HG03280 (cell line): ENCODE measurements at regions not wholly inside any gene's neighbourhood (a gene's known extent, or its start where the extent isn't known, plus 50 kb on each side); places are given as distances from the start of the nearest gene placed in this dataset.
"Not testable (repeated sequence)": the region's sequence is repeated elsewhere in the genome, so short reads cannot be mapped to it uniquely, and the experiment has no call there.

ENCODE experiments used
- ATAC-seq: cut with Tn5 transposase; IDR thresholded peaks from one replicate; pipeline ENCODE4 v1.9.1; 2021; ENCODE audit warnings: mild to moderate bottlenecking, moderate library complexity; ENCODE audit not compliant: unreplicated experiment

DNA sequence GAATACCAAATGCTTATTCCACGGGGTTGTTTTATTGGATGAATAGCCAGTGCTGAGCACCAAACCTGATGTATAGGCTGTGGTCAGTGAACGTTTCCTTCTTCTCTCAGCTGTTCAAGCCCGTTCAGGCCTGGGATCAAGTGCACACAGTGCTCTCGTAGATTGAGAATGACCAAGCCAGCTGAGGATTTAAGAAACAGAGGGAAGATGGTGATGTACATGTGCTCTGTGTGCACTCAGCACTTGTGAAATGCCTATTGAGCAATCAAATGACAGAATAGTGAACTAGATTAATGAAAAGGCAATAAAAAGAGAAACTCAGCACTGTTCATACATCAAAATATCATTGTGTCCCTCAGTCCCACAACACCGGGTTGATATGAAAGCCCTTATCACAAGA lies 302.5 kb downstream of the BMPER start:
- ATAC-seq, result no peak

DNA sequence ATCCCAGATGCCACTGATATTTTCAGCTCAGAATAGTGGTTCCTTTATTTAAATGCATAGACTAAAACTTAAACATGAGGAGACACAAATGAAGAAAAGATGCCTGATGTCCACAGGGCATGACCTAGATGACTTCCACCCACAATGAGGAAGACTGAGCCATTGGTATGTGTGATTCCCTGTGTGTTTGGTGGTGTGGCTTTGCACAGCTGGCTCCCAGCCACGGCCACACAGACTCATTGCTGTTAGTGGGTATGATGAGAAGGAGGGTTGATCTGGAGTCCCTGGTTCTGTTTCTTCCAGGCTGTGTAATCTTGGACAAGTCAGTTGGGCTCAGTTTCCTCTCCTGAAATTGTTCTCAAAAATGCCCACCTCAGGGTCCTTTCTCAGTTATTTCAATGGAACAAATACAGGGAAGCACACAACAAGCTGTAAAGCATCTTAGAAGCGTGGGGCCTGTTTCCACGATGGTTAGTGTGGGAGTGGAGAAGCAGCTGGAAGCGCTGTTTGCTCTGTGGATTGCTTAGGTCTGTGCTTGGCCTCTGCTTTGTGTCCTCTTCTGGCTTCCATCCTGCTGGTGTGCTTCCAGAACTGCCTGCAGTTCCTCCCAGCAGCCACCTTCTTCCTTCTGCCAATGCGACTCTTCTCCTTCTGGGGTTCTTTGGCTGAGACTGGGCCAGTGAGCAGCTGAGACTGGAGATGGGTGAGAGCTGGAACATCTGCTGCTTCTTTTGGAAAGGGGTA lies 303.7 kb downstream of the BMPER start:
- no peak for ATAC-seq

DNA sequence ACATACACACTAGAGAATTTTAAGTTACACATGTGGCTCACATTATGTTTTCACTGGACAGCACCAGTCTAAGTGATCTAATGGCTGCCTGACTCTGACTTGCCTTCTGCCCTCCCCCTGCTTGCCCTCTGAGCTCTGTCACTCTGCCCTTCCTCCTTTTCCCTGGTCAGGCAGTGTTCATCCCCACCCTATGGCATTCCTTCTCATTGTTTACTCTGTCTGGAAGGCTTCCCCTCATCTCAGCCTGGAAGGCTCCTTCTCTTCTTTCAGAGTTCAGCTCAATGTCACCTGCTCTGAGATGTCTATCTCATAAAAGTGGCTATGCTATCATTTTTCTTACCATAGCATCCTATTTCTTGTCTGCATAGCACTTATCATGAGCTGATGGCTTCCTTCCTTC lies 305.7 kb downstream of the BMPER start:
- no peak for ATAC-seq

DNA sequence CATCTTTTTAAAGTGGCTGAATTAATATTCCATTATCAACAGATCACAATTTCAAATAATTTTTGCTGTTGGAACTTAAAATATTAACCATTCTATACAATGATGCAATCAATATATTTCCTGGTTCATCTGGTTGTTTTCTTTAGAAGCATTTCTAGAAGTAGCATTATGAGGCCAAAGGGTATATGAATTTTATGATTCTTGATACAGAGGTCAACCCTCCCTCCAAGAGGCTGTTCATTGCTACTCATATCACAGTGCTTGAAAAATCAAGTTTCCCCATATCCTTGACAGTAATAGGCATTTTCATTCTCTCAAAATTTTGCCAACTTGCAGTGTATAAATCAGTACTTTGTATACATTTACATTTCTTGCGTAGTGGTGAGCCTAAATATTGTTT lies 312.6 kb downstream of the BMPER start:
- ATAC-seq, result no peak

DNA sequence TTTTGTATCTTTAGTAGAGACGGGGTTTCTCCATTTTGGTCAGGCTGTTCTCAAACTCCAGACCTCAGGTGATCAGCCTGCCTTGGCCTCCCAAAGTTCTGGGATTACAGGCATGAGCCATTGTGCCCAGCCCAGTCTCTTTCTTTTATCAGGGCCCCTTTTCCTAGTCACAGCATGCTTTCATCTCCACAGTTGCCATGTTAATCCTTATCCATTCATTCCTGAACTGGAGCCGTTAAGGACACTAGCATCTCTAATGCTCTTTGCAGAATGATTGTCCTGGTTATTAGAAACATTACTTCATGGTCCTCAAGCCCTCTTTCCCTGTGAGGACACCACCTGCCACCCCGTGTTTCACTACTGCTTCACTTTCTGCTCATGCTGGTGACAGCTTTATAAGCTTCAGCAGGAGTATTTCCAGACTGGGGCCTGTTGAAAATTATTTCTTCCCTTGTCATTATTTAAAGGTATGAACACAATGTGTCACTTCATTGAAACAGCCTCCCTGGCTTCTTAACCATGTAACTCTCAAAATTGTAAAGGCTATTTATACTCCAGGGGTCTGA lies 313.9 kb downstream of the BMPER start:
- ATAC-seq, result no peak

DNA sequence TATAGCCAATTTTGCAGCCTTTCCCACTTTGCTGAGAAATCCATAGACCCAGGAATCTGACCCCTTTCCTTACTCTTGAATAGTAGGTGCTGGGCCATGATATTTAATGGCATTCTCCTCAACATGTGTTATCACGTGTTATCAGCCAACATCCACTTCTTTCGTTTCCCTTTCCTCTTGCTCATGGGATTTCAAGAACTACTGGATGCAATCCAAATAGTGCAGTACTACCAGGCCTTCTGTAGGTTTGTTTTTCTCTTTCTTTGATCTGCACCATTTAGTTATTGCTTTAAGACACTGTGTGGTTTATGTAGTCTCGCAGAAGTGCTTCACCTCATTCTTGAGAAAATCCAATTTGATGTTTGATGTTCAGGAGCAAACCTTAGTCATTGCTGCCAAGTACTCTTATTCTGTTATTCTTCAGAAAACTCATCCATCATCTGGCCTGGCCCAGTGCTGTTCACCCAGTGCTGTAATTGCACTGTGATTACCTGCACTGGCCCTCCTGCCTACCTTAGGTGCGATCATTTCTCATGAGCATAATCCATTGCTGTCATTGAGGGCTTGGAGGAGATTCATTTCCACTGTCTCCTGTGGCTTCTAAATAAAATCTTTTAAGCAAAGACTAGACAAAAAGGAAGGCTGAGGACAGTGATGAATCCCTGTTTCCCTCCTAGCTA lies 315.3 kb downstream of the BMPER start:
- no peak for ATAC-seq

DNA sequence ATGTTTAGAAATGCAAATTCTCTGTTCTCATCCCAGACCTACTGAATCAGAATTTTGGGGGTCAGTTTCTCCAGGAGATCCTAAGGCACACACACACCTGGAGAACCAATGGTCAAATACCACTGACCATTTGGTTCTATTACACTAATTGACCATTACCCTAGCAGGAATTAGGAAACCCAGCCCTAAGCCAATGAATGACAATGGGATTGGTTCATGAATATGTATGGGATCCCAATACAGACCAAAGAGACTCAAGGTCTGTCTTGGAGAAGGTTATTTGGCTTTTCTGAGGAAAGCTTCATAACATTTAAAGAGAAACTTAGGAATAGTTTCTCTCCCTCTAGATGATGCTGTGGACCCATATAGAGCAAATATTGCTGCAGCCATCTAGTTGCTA lies 317.0 kb downstream of the BMPER start:
- ATAC-seq, result no peak

DNA sequence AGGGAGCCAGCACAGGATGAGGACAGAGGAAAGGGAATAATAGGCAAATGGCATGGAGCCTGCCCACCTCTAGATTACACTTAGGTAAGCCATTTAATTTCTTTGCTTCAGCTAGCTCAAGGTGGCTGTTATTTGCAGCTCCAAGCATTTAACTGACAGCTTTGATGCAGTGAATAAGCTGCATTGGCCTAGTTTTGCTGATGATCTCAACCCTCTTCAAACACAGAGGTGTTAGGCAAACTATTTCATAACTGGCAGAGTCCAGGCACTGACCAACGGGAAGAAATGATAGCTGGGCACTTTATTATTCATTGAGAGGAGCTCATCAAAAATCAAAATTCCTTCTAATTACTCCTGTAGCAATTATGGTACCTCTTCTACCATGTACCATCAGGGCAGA lies 317.4 kb downstream of the BMPER start:
- no peak for ATAC-seq

DNA sequence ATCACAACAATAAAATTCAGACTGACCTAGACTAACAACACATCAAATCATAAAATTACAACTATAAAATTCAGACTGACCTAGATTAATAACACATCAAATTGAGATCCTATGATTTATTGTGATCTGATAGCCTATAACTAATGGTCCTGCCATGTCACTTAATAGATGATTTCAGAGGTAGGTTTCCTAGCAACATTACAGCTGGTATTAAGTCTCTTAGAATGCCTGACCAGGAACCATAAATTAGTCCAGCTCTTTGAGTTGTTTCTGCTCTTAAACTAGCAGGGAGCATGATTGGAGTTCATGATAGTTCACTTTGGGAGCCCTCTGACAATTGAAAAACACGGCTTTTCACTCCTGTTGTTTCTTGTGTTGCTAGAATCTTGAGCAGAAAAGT lies 318.9 kb downstream of the BMPER start:
- ATAC-seq, result no peak

DNA sequence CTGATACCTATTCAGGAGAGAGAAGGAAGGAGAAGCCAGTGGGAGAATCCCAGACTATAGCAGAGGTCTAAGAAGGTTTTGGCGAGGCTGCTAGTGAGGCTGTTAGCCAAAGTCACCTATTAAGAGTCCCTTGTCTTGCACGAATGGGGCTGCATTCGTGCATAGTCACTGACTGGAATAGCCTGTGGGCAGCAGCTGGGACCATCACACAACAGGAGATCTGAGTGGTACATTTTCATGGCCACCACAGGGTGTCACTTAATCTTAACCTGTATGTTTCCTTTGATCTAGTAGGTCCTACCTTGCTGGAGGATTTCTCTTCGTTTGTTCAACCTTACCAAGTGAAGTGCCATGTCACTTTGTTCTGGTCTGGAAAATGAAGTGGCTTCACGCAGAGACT lies 319.9 kb downstream of the BMPER start:
- ATAC-seq, result no peak

DNA sequence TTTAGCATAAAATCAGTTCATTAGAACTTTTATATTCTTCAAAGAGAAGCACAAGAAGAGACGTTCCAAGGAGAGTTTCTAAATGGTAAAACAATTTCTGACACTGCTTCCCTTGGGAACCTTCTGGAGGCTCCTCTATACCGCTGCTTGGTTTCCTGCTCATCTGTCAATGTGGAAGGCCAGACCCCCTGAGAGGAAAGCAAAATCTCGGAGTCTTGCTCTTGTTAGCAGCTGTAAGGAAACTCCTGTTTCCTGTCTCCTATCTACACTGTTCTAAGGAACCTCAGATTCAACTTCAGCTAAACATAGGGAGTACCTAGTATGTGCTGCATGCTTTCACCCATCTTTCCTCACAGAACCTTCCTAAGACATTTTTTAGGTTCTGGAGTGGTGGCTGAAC lies 322.2 kb downstream of the BMPER start:
- ATAC-seq, result no peak

DNA sequence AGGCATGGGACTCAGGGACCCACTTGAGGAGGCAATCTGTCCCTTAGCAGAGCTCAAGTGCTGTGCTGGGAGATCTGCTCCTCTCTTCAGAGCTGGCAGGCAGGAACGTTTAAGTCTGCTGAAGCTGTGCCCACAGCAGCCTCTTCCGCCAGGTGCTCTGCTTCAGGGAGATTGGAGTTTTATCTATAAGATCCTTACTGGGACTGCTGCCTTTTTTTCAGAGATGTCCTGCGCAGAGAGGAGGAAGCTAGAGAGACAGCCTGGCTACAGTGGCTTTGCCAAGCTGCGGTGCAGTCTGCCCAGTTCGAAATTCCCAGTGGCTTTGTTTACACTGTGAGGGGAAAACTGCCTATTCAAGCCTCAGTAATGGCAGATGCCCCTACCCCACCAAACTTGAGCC lies 329.8 kb downstream of the BMPER start:
- not testable (repeated sequence) for ATAC-seq

DNA sequence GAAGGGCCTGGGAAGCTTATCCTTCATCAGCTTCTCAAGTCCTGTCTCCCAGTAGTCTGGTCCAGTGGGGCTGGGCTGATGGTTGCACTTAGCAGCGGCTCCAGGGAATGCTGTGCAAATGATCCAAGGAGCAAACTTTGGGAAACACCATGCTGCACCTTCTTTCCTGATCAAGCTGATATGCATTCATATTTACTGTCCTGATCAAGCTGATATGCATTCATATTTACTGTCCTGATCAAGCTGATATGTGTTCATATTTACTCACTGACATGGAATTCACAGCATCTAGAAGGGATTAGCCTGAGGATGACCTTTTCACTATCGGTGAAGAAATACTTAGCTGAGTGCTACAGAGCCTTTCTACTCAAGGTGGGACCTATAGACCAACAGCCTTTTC lies 330.7 kb downstream of the BMPER start:
- ATAC-seq, result no peak

DNA sequence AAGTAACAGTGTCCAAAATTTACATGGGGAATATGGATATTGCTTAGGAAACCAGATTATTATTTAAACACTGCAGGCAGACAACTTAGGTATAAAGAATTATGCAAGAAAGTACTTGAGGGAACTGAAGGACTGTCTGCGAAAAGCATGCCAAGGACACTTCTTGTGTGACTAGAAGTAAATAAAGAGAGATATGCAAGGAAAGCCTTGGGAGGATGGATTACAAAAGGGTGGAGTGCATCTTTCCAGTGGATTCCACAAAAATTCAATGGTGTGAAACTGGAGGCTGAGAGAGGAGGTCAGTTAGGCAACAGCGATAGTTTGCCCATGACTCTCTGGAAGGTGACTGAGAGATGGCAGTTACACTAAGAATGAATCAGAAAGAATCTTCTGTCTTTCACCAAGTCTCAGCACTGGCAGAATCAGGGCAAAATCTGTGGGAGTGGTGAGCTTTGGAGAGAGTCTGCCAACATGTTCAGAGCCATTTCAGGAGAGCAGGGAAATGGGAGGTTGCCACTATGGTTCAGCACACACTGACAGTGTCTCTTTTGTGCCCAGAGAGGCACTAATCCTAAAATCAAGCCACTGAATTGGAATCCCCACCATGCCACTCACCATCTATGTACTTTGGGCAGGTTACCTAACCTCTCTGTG lies 331.6 kb downstream of the BMPER start:
- ATAC-seq, result no peak

DNA sequence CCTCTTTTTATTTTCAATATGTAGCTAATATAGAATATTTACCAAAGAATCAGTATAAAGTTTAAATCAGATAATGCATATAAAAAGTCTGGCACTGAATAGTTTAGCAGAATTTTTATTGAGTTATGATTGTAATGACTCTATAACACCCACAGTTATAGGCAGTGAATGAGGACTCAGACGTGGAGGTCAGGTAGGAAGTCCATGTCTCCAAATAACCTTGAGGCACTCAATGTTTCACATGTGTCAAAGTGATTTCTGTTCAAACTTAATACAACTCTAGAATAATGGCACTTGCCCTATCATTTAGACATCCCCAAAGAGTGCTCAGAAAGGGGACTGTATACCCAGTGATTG lies 332.1 kb downstream of the BMPER start:
- ATAC-seq, result no peak

DNA sequence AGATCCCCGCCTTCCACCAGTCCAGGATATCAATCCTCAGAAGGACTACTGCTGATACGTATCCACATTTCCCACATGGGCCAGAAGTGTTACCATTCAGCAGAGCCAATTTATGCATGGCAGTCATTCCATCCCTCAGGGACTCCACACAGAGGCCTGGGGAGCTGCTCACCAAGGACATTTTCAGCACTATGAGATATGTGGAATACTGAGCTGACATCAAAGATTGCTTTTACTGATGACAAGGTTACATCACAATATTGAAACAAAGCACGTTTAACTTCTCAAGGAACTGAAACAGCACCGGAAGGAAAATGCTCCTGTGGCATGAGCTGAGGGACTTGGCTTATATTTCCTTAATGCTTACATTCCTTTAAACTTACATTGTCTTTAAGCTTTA lies 335.1 kb downstream of the BMPER start:
- no peak for ATAC-seq

DNA sequence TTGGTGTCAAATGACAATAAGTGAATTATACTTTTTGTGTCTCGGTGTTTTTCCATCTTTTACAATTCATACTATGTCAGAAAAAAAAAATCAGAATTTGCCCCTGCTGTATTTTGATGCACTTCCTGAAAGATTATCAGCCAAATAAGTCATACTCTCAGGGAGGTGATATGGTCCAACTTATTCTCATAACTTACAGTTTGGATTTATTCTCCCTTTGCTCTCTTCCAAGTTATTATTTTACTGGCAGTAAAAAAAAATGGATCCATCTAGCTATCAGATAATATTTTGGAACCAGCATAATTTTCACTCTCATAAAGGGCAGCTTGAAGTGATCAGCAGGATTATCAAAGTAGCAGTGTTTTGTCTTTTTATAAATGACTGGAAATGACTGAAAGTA lies 337.1 kb downstream of the BMPER start:
- no peak for ATAC-seq

DNA sequence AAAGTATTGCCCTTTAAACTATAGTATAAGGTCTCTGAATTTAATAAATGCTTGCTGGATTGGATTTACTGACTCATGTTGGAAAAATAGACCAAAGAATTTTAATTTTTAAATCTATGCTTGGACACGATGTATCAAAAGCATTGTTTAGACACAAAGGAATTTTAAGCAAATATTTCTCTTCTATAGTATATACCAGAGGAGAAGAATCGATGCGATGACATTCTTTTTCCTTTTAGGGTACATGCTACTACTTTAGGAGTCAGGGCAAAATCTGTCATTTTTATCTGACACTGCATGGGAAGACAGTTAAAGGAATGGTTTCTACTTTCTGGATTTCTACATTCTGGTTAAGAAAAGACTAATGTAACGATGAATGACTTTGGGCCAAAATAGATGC lies 339.9 kb downstream of the BMPER start:
- no peak for ATAC-seq

DNA sequence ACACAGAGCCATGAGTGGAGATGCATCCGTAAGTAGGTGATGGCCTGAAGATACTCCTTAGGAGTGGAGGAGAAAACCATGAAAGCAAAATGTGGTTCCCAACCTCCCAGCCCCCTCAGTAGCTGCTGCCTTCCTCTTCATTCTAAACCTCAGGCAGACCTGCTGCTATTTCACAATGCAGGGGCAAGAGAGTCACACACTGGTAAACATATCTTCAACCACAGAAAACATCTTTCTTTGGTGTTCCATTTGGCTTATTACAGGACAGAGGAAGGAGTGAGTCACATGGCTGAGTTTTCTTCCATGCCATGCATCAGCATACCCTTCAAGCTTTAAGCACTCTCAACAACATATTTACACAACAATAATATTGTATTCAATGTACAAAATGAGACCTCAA lies 342.1 kb downstream of the BMPER start:
- no peak for ATAC-seq

DNA sequence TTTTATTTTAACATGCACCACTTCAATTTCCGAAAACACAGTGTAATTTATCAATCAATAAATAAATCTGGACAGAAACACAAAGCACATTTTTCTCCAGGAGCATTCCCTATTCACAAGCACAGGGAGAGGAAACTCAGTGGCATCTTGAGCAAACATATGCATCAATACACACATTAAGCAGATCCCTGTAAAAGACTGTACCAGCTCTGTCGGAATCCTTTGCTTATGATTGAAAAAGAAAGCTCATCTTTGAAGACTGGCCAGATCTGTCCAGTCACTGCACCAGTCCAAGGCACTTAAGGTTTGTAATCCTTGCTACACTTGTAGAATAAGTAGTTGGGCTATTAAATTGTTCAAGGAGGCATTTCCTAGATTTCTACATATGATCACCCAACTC lies 343.9 kb downstream of the BMPER start:
- ATAC-seq, result no peak

DNA sequence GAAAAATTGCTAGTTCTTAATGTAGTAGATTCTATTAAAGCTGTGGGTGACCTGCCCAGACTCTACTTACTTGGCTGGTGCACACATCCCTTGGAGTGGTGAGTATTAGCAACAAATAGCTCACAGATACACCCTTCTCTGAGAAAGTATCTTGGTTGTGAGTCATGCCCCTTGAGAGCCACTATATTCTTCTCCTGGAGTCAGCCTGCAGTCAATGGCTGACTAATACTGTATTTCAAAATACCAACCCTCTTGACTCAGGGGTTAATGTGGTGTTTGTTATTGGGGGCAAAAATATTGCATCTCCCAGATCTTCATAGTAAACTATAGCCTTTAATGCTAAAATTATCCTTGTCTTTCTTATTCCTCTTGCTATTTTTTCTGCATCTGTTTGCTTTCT lies 354.9 kb downstream of the BMPER start:
- no peak for ATAC-seq

DNA sequence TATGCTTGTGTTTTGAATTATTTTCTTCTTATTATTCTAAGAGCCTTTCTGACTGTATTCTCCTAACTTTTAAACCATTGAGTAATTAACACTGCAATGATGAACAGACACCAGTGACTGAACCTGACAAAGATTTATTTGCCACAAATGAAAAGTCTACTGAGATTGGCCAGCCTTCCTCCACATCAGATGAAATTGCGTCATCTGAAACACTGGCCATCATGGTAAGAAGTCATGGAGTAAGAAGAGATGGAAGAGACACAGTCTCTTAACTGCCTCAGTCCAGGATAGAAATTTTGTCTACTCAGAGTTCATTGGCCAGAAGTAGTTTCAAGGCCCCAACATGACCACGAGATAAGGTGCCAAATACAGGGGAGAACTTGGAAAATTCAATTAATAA lies 357.8 kb downstream of the BMPER start:
- no peak for ATAC-seq
